ENCODE measurements at regions not wholly inside any gene's neighbourhood (a gene's known extent, or its start where the extent isn't known, plus 50 kb on each side); places are given as distances from the start of the nearest gene placed in this dataset.

DNA sequence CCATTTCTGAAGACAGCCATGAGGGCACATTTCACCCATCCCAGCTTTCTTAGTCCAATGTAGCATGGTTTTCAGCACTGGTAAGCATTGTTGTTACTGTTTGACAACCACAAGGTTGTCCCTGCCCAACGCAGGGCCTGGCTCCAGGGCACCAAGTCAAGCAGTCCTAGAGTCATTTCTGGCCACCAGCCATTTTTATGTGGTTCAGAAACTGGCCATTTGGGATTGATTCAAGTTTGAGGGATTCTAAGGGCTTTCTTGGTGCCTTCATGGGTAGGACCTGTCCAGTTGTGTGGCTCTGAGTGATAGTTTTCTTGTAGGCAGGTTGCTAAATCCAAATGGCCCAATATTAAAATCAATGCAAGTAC lies 535.4 kb upstream of the USP24 start:
- Histone ChIP-seq H3K9me3 (ENCODE audit: severe bottlenecking) (no peaks in the 10 kb centered on the region), H3K4me3 (ENCODE audit: severe bottlenecking) (no peak overlapping the region), H3K27me3 (ENCODE audit: insufficient read depth, poor library complexity, severe bottlenecking) (no peaks in the 10 kb centered on the region), H3K4me1 (ENCODE audit: insufficient read depth, poor library complexity, severe bottlenecking) (no peaks in the 10 kb centered on the region), H3K27ac (ENCODE audit: poor library complexity, severe bottlenecking) (no peak overlapping the region), H3K36me3 (ENCODE audit: low read depth) (no peaks in the 10 kb centered on the region)
- TF ChIP-seq, protein P1, sequence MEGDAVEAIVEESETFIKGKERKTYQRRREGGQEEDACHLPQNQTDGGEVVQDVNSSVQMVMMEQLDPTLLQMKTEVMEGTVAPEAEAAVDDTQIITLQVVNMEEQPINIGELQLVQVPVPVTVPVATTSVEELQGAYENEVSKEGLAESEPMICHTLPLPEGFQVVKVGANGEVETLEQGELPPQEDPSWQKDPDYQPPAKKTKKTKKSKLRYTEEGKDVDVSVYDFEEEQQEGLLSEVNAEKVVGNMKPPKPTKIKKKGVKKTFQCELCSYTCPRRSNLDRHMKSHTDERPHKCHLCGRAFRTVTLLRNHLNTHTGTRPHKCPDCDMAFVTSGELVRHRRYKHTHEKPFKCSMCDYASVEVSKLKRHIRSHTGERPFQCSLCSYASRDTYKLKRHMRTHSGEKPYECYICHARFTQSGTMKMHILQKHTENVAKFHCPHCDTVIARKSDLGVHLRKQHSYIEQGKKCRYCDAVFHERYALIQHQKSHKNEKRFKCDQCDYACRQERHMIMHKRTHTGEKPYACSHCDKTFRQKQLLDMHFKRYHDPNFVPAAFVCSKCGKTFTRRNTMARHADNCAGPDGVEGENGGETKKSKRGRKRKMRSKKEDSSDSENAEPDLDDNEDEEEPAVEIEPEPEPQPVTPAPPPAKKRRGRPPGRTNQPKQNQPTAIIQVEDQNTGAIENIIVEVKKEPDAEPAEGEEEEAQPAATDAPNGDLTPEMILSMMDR (IDR thresholded peaks at IDR 0.05; ENCODE audit: poor library complexity, severe bottlenecking) = no peak
- DNase-seq (ENCODE audit: low spot score) (no peak), ATAC-seq (ENCODE audit: low read depth) (no peak)

GRCh38 chr1:55749975-55750627 lies 534.9 kb upstream of the USP24 start:
- Histone ChIP-seq H3K27ac (ENCODE audit: poor library complexity, severe bottlenecking) (no peak overlapping the region), H3K27me3 (ENCODE audit: insufficient read depth, poor library complexity, severe bottlenecking) (no peaks in the 10 kb centered on the region), H3K9me3 (ENCODE audit: severe bottlenecking) (no peaks in the 10 kb centered on the region), H3K36me3 (ENCODE audit: low read depth) (no peaks in the 10 kb centered on the region), H3K4me3 (ENCODE audit: severe bottlenecking) (no peak overlapping the region), H3K4me1 (ENCODE audit: insufficient read depth, poor library complexity, severe bottlenecking) (no peaks in the 10 kb centered on the region)
- TF ChIP-seq, protein P1 (IDR thresholded peaks at IDR 0.05; ENCODE audit: poor library complexity, severe bottlenecking) = no peak
- no peak for ATAC-seq (ENCODE audit: low read depth)
- DNase-seq (ENCODE audit: low spot score) = no peak

GRCh38 chr1:55747408-55747841 lies 532.3 kb upstream of the USP24 start:
- no peak overlapping the region for H3K4me3 ChIP-seq (ENCODE audit: severe bottlenecking)

DNA sequence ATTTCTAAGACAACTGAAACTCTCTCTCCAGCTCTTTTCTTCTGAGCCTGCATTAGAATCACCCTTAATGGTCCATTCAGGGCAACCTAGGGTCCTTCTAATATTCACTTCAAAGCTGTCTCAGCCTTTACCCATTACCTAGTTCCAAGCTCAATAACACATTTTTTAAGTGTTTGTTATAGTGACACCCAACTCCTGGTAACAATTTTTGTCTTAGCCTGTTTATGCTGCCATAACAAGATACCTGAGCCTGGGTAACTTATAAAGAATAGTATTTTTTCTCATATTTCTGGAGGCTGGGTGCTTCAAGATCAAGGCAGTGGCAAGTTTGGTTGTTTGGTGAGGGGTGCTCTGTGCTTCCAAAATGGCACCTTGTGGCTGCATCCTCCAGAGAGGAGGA lies 531.5 kb upstream of the USP24 start:
- TF ChIP-seq, protein P1 (IDR thresholded peaks at IDR 0.05; ENCODE audit: poor library complexity, severe bottlenecking) = no peak
- Histone ChIP-seq H3K4me3 (ENCODE audit: severe bottlenecking) (no peak overlapping the region), H3K9me3 (ENCODE audit: severe bottlenecking) (no peaks in the 10 kb centered on the region), H3K36me3 (ENCODE audit: low read depth) (no peaks in the 10 kb centered on the region), H3K27ac (ENCODE audit: poor library complexity, severe bottlenecking) (no peak overlapping the region), H3K27me3 (ENCODE audit: insufficient read depth, poor library complexity, severe bottlenecking) (no peaks in the 10 kb centered on the region), H3K4me1 (ENCODE audit: insufficient read depth, poor library complexity, severe bottlenecking) (no peaks in the 10 kb centered on the region)
- DNase-seq (ENCODE audit: low spot score) (no peak), ATAC-seq (ENCODE audit: low read depth) (no peak)

More at GRCh38 chr1:55747408-55747841, 532.3 kb upstream of the USP24 start:
- Histone ChIP-seq H3K4me1 (ENCODE audit: insufficient read depth, poor library complexity, severe bottlenecking) (no peaks in the 10 kb centered on the region), H3K9me3 (ENCODE audit: severe bottlenecking) (no peaks in the 10 kb centered on the region), H3K36me3 (ENCODE audit: low read depth) (no peaks in the 10 kb centered on the region), H3K27me3 (ENCODE audit: insufficient read depth, poor library complexity, severe bottlenecking) (no peaks in the 10 kb centered on the region), H3K27ac (ENCODE audit: poor library complexity, severe bottlenecking) (no peak overlapping the region)
- ATAC-seq (ENCODE audit: low read depth) (no peak), DNase-seq (ENCODE audit: low spot score) (no peak)
- TF ChIP-seq, protein P1 (IDR thresholded peaks at IDR 0.05; ENCODE audit: poor library complexity, severe bottlenecking) = no peak

DNA sequence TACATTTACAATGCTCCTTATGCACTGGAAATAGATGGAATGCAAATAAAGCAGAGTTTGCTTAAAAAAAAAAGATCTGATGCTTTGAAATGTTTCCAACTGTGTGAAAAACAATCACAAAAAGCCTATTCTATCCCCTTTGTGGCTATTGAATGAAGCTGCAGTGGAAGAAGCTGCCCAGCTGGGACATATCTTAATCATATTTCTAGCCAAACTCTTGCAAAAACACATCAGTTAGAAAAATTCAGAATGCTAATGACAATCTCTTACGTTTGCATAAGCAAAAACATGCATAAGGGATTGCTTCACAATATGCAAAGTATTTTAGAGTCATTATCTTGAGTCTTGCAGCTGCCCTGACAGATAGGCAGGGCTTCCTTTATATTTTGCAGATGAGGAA lies 526.4 kb upstream of the USP24 start:
- no peaks in the 10 kb centered on the region for H3K4me1 ChIP-seq (ENCODE audit: insufficient read depth, poor library complexity, severe bottlenecking)
- ATAC-seq (ENCODE audit: low read depth) = no peak
- no peak overlapping the region for H3K27ac ChIP-seq (ENCODE audit: poor library complexity, severe bottlenecking)
- H3K36me3 ChIP-seq (ENCODE audit: low read depth) = no peaks in the 10 kb centered on the region
- no peaks in the 10 kb centered on the region for H3K27me3 ChIP-seq (ENCODE audit: insufficient read depth, poor library complexity, severe bottlenecking)
- H3K9me3 ChIP-seq (ENCODE audit: severe bottlenecking) = no peaks in the 10 kb centered on the region
- no peak for DNase-seq (ENCODE audit: low spot score)
- TF ChIP-seq, protein P1 (IDR thresholded peaks at IDR 0.05; ENCODE audit: poor library complexity, severe bottlenecking) = no peak
- H3K4me3 ChIP-seq (ENCODE audit: severe bottlenecking) = no peak overlapping the region

Measured in RWPE2 (cell line).